ENCODE measurements at regions not wholly inside any gene's neighbourhood (a gene's known extent, or its start where the extent isn't known, plus 50 kb on each side); places are given as distances from the start of the nearest gene placed in this dataset.

- H3K27me3 ChIP-seq, result no peaks in the 10 kb centered on the region
- H3K4me2 ChIP-seq, result no peak overlapping the region
- no peaks in the 10 kb centered on the region for H4K20me1 ChIP-seq (ENCODE audit: insufficient read depth, poor library complexity, severe bottlenecking)
- H3K79me2 ChIP-seq, result no peaks in the 10 kb centered on the region
- H3K27ac ChIP-seq, result no peak overlapping the region
- H3K4me1 ChIP-seq (ENCODE audit: insufficient read depth), result no peaks in the 10 kb centered on the region
- 73% methylated on average over 2 of the region's 2 CpGs for WGBS (ENCODE audit: low lambda C conversion rate, missing lambda C conversion rate)
- no peak for DNase-seq (ENCODE audit: low spot score)
- no peaks in the 10 kb centered on the region for H3K36me3 ChIP-seq (replicated peaks; ENCODE audit: insufficient read depth, low read depth)
- no peak overlapping the region for H3K4me3 ChIP-seq
- H3K9me2 ChIP-seq (replicated peaks; ENCODE audit: insufficient read depth), result no peaks in the 10 kb centered on the region
- no peaks in the 10 kb centered on the region for H3K9me3 ChIP-seq (ENCODE audit: low read depth)
- no peak overlapping the region for H2AFZ ChIP-seq
- no peak for TF ChIP-seq EZH2phosphoT487 (IDR thresholded peaks at IDR 0.05; ENCODE audit: low read depth, severe bottlenecking, unreplicated experiment)
- TF ChIP-seq CTCF (IDR thresholded peaks at IDR 0.05; ENCODE audit: poor library complexity), result no peak
- TF ChIP-seq EZH2 (IDR thresholded peaks at IDR 0.05; ENCODE audit: borderline replicate concordance), result no peak
These were observed 1187.6 kb downstream of the OLFM4 start for GRCh38 chr13:54216221-54216620.

GRCh38 chr13:54226876-54227275 lies 1198.3 kb downstream of the OLFM4 start:
- no peaks in the 10 kb centered on the region for H3K79me2 ChIP-seq
- DNase-seq (ENCODE audit: low spot score), result no peak
- H2AFZ ChIP-seq, result no peak overlapping the region
- no peak for TF ChIP-seq EZH2 (IDR thresholded peaks at IDR 0.05; ENCODE audit: borderline replicate concordance)
- no peak for TF ChIP-seq CTCF (IDR thresholded peaks at IDR 0.05; ENCODE audit: poor library complexity)
- TF ChIP-seq EZH2phosphoT487 (IDR thresholded peaks at IDR 0.05; ENCODE audit: low read depth, severe bottlenecking, unreplicated experiment), result no peak
- H3K4me2 ChIP-seq, result no peak overlapping the region
- no peaks in the 10 kb centered on the region for H3K27me3 ChIP-seq
- no peaks in the 10 kb centered on the region for H3K9me2 ChIP-seq (replicated peaks; ENCODE audit: insufficient read depth)
- H4K20me1 ChIP-seq (ENCODE audit: insufficient read depth, poor library complexity, severe bottlenecking), result no peaks in the 10 kb centered on the region
- H3K27ac ChIP-seq, result no peak overlapping the region
- H3K9me3 ChIP-seq (ENCODE audit: low read depth), result no peaks in the 10 kb centered on the region
- H3K36me3 ChIP-seq (replicated peaks; ENCODE audit: insufficient read depth, low read depth), result no peaks in the 10 kb centered on the region
- WGBS (ENCODE audit: low lambda C conversion rate, missing lambda C conversion rate), result 88% methylated on average over 1 of the region's 1 CpG
- H3K4me3 ChIP-seq, result no peak overlapping the region
- no peaks in the 10 kb centered on the region for H3K4me1 ChIP-seq (ENCODE audit: insufficient read depth)

GRCh38 chr13:54232700-54233099 lies 1204.1 kb downstream of the OLFM4 start:
- H3K79me2 ChIP-seq, result no peaks in the 10 kb centered on the region
- no peaks in the 10 kb centered on the region for H4K20me1 ChIP-seq (ENCODE audit: insufficient read depth, poor library complexity, severe bottlenecking)
- H3K36me3 ChIP-seq (replicated peaks; ENCODE audit: insufficient read depth, low read depth), result no peaks in the 10 kb centered on the region
- TF ChIP-seq CTCF (IDR thresholded peaks at IDR 0.05; ENCODE audit: poor library complexity) (no peak), EZH2 (IDR thresholded peaks at IDR 0.05; ENCODE audit: borderline replicate concordance) (no peak), EZH2phosphoT487 (IDR thresholded peaks at IDR 0.05; ENCODE audit: low read depth, severe bottlenecking, unreplicated experiment) (no peak)
- no peaks in the 10 kb centered on the region for H3K27me3 ChIP-seq
- H3K4me1 ChIP-seq (ENCODE audit: insufficient read depth), result no peaks in the 10 kb centered on the region
- H3K27ac ChIP-seq, result no peak overlapping the region
- H3K4me2 ChIP-seq, result no peak overlapping the region
- DNase-seq (ENCODE audit: low spot score), result no peak
- WGBS (ENCODE audit: low lambda C conversion rate, missing lambda C conversion rate), result 57% methylated on average over 1 of the region's 1 CpG
- no peak overlapping the region for H2AFZ ChIP-seq
- no peaks in the 10 kb centered on the region for H3K9me2 ChIP-seq (replicated peaks; ENCODE audit: insufficient read depth)
- H3K4me3 ChIP-seq, result no peak overlapping the region
- H3K9me3 ChIP-seq (ENCODE audit: low read depth), result no peaks in the 10 kb centered on the region

GRCh38 chr13:54234607-54235006 lies 1206.0 kb downstream of the OLFM4 start:
- Histone ChIP-seq H3K4me3 (no peak overlapping the region), H3K9me3 (ENCODE audit: low read depth) (no peaks in the 10 kb centered on the region), H3K4me1 (ENCODE audit: insufficient read depth) (no peaks in the 10 kb centered on the region), H3K36me3 (replicated peaks; ENCODE audit: insufficient read depth, low read depth) (no peaks in the 10 kb centered on the region), H3K79me2 (no peaks in the 10 kb centered on the region), H3K27me3 (no peaks in the 10 kb centered on the region), H3K27ac (no peak overlapping the region), H4K20me1 (ENCODE audit: insufficient read depth, poor library complexity, severe bottlenecking) (no peaks in the 10 kb centered on the region), H2AFZ (no peak overlapping the region), H3K9me2 (replicated peaks; ENCODE audit: insufficient read depth) (no peaks in the 10 kb centered on the region), H3K4me2 (no peak overlapping the region)
- no peak for DNase-seq (ENCODE audit: low spot score)
- TF ChIP-seq EZH2 (IDR thresholded peaks at IDR 0.05; ENCODE audit: borderline replicate concordance) (no peak), CTCF (IDR thresholded peaks at IDR 0.05; ENCODE audit: poor library complexity) (no peak), EZH2phosphoT487 (IDR thresholded peaks at IDR 0.05; ENCODE audit: low read depth, severe bottlenecking, unreplicated experiment) (no peak)
- 87% methylated on average over 7 of the region's 7 CpGs for WGBS (ENCODE audit: low lambda C conversion rate, missing lambda C conversion rate)

All from hepatocyte (in vitro differentiated cells).